ENCODE measurements at regions not wholly inside any gene's neighbourhood (a gene's known extent, or its start where the extent isn't known, plus 50 kb on each side); places are given as distances from the start of the nearest gene placed in this dataset.

DNA sequence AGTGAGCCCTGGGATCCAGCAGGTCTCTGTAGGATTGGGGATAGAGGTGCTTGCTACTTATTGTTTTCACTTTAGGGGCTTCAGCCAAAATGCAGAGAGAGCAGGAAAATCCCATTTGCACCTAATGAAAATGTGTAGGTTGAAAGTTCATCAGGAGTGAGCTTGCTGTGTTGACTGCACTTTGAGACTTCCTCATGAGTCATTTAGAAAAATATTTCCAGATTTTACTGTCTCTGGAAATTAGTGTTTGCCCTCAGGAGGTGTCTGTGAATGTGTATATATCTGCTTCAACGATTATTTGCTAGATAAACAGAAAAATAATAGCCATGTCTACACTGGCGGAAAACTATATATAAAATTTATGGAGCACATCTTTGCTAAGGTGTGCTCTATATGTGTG, 159.3 kb downstream of the CAND1 start:
- DNase-seq, result no peak

DNA sequence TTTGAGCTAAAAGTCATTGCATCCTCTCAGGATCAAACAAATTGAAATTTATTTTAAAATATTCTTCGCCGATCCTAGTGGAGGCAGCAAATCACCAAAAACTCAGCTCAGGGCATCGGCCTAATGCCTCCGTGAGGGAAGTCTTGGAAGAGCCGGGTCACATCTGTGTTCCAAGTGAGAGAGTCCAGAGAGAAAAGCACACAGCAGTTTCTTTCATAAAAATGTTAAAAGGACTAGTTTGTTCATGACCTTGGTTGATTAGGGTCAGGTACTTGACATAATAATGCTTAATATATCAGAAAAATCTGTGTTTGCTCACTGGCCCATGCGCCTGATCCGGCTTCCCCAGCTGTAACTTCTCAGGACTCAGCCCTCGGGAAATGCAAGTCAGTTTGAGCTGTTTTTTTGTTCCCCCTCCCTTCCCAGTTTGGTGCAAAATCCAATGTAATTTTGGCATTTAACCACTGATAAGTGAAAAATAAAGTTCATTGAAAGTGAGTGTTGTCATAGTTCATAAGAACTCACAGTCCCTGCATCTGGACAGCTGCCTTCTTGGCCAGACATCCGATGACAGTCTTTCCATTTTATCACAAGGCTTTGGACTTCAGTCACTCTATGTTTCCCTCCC, 161.7 kb downstream of the CAND1 start:
- DNase-seq, result no peak

DNA sequence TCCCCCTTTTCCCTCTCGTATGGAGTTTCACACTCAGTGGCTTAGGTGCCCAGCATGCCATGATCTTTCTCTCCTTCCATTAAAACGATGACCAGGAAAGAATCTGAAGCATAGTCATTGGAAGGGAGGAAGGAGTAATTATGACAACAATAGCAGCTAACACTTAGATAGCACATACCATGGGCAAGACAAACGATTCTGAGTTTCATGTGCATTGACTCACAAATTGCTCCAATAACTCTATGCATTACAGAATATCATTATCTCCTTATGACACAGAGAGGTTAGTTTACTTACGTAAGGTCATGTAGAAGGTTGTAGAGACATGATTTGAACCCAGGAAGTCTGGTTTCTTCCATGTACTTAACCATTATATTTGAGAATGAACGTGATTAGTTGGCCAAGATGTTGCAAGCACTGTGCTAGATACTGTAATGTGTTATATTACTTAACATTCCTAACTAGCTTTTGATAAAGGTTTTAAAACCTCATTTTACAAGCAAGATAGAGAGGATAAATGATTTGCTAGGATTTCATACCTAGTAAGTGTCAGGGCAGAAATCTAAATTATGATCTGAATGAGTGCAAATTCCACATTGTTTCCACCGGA, 162.4 kb downstream of the CAND1 start:
- DNase-seq, result no peak

DNA sequence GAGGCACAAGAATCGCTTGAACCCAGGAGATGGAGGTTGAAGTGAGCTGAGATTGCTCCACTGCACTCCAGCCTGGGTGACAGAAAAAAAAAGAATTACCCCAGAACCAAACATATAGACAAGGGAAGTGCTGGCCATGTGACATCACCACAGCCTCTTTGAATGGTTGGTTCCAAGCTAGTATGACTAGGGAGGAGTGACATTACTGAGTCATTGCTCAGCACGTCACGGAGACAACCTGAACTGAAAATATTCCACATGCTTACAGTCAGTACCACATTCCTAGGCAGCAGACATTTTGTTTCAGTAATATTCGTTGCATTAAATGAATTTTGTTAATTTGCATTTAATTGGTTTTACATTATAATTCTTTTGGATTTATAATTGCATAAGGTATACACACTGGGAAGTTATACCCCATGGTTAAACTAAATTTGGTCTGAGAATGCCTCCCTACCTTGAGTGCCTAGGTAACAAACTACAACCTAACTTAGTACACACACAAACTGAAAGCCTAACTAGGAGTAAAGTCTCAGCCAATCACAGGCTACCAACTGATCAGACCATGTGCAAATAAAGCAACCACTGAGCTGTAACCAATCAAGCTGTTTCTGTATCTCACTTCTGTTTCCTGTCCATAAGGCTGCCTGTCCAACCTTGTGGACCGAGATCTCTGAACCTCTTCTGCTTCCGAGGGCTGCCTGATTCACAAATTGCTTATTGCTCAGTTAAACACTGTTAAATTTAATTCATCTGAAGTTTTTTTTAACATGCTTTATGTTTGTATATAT, 164.4 kb downstream of the CAND1 start:
- no peak for DNase-seq

DNA sequence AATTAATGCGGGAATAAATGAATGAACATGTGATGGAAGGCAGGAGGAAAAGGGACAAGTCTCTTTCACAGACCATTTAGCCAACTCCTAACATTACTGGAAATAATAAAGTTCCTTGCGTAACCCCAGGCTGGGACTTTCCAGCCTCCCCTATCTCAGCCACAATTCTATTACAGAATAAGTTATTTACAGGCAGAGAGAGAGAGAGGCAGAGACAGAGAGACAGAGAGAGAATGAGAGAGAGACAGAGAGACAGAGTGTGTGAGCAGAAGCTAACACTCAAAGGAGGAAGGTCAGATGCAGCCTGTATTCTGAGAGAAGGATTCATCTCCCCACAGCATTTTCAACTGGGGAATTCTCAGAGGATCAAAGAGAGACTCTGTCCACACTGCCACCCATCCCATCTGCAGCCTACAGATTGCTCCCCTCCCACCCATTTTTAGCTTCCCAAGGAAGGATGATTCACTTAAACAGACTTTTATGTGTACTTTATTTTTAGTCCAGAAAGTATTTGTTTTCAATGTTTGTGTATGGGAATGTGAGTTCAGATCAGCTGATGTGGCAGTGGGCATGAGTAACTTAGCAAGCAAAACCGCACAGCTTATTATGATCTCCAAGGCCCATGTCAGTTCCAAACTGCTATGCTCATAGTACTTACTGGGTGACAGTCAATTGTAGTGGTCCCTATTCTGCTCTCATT, 165.7 kb downstream of the CAND1 start:
- DNase-seq, result no peak

DNA sequence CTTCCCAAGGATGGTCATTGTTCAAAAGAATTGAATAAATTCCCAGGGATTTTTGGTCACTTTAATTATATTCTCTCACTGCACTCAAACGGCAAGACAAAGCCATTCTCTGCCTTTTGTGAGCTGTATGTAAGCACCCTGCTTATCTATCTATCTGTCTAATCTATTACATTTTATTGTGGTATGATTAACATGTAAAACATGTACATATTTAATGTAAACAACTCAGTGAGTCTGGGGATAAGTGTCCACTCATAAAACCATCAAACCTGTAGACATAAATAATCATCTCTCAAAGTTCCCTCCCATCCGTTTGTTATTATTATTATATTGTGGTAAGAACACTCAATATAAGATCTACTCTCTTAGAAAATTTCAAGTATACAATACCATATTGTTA, 167.1 kb downstream of the CAND1 start:
- DNase-seq, result no peak

DNA sequence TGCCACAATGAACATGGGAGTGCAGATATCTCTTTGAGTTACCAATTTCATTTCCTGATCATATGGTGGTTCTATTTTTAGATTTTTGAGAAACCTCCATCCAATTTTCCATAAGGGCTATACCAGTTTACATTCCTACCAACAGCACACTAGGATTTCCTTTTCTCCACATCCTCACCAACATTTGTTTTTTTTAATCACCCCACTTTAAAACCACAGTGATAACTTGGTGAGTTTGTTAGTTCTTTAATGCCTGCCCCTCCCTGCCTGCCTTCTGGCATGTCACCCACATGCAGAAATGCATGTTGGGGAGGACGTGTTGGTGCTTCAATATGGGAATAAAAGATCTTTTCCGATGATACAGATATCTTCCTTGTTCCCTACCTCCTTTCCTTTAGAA, 167.9 kb downstream of the CAND1 start:
- DNase-seq, result no peak

DNA sequence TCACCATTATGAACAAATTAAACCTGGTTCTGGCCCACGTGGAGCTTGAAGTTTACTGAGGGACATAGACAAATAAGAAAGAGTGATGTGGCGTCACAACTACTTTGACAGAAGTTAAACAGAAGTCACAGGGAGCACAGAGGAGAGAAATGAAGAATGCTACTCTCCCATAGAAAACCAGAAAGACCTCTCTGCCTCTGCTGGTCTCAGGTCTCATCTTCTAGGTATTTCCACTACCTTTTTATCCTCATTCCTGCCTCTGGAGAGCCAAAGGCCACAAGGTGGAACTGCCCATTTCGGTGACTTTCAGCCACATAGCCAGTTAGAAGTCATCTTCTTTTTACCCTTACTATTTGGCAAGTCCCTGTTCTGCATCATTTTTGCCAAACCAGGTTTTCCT, 170.5 kb downstream of the CAND1 start:
- DNase-seq, result no peak

DNA sequence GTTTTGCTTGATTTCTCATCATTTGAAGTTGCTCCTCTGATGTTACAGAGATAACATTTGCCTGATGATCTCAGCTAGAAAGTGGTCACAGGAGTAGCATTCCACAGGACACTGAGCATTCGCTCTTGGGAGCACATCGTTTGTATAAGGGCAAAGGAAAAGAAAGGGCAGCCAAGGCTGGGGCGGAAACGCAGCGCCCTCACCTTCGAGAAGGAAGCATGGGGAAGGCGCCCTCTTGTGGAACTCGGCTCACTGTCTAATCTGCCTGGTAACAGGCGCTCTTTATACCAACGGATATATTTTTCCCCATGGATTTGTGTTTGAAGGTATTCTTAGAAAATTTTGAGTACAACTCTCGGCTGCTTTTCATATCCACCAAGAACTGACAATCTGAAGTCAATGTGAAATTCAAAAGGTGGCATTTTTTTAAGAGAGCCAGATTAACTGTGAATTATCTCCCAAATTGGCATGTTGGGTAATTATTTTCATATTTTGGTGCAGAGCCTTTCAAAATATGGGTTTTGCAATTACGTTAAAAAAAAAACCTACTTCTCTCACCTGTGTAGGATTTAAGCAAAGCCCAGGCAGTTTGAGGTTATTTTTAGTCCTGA, 172.7 kb downstream of the CAND1 start:
- peak; percentile 75 for DNase-seq

DNA sequence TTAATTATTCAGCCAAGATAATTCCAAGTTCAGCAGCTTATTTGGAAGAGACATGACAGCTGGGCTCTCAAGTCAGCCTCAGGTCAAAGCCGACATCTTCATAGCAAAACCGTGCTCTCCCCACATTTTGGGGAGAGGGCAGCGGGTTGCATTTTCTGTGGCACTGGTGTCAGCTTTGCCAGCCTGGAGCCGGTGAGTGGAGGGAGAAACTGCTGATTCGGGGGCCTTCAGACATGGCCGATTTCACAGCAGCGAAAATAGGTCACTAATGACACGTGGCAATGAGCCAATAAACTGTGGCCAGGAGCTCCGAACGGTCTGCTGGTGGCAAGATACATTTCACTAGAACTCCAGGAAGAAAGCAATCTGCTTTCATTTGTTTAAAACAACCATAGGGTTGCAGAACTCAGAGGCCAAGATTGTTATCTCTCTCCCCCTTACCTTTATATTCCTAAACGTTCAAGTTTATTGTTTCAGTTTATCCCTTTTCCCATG, 173.2 kb downstream of the CAND1 start:
- DNase-seq, result no peak

DNA sequence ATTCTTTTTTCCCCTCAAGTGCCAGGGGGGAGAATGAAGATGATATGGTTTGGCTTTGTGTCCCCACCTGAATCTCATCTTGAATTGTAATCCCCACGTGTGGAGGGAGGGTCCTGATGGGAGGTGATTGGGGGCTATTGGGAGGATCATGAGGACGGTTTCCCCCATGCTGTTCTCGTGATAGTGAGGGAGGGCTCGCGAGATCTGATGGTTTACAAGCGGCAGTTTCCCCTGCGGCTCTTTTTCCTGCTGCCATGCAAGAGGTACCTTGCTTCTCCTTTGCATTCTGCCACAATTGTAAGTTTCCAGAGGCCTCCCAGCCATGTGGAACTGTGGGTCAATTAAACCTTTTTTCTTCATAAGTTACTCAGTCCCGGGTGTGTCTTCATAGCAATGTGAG, 173.7 kb downstream of the CAND1 start:
- DNase-seq, result no peak

DNA sequence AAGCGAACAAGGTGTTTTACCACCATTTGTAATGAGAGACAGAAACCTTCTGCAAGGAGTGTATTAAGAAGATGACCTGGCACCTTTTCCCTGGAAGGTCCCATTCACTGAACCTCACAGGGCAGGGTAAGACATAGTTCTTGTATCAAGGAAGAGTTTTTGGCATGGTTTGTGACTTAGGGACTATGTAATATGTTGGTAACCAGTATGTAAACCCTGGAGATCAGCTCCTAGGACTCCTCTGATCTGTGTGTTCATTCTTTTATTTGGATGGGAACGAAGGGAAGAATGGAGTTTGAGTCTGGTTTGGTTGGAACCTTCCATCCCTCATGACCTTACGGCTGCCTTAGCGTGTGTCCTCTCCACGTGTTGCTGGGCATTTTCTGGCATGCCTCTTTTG, 175.4 kb downstream of the CAND1 start:
- DNase-seq, result no peak

DNA sequence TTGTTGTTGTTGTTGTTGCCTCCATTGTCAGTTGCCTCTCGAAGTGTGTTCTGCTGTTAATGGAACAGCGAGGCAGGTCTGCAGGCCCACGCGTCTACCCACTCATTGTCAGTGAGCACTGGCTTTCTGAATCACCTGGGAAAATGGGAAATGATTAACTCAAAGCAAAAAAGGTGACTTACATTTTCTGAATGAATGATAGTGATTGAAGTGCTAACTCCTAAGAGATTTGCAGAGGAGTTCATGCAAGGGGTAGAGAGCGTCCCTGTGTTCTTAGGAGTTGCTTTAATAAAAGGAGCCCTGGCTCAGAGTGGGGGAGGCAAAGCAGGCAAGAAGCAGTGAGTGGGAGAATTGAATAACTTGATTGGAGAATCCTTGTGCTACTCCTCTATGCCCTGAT, 177.6 kb downstream of the CAND1 start:
- DNase-seq, result peak; percentile 9

DNA sequence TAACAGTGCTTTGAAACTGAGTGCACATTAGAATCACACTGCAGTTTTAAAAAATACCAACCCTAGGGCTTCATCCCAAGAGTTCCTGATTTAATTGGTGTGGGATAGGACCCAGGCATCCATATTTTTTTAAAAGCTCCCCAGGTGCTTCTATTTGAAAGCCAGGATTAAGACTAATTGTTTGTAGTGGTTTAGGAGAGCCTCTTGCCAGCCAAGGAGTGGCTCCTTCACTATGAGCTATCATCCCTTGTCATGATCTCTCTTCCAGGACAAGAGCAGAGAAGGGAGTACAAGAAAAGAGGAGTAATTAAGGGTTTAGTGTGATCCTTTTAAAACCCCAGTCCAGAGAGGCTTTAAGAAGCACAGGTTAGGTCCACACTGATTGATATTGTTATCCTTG, 178.0 kb downstream of the CAND1 start:
- DNase-seq, result no peak

DNA sequence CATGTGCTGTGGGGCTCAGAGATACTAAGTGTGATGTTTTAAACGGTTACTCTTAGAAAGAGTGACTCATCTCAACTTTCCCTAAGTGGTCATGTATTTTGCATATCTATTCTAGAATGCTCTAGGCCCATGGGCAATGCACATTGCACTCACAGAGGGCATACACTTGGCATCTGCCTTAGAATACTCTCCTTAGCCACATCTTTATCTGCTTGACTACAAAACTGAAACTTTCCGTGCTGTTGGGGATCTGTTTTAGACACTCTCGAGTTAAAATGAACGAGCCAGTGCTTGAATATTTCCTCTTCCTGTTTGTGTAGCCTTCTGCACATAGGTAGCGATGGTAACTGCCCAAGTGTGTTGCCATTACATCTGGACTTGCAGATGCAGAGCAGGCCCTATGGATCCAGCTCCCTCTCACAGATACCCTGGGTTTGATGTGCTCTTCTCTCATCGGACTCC, 180.5 kb downstream of the CAND1 start:
- DNase-seq, result peak; percentile 15

DNA sequence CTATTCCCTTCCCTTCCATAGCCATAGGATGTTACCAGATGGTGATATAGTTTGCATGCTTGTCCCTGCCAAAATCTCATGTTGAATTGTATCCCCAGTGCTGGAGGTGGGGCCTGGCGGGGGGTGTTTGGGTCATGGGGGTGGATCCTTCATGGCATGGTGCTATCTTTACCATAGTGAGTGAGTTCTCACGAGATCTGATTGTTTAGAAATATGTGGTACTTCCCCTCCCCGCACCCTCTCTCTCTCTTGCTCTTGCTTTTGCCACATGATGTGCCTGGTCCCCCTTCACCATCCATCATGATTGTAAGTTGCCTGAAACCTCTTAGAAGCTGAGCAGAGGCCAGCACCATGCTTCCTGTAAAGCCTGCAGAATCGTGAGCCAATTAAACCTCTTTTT, 181.3 kb downstream of the CAND1 start:
- no peak for DNase-seq

DNA sequence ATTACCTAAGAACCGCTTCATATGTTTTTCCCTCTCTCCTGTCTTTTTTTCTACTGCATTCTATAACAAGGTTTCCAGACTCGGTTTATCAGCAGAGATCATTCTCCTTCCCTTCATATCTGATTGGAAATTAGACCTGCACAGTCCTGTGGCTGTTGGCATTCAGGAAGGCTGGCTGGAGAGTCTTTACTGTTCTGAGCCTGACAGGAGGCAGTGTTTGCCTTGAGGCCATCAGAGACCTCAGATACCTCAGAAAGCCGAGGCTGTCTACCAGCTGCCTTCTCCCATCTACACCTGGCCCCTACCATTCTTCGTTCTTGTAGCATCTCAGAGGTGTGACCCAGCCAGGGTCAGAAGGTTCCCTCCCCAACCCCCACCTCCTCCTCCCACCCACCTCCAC, 182.0 kb downstream of the CAND1 start:
- no peak for DNase-seq

DNA sequence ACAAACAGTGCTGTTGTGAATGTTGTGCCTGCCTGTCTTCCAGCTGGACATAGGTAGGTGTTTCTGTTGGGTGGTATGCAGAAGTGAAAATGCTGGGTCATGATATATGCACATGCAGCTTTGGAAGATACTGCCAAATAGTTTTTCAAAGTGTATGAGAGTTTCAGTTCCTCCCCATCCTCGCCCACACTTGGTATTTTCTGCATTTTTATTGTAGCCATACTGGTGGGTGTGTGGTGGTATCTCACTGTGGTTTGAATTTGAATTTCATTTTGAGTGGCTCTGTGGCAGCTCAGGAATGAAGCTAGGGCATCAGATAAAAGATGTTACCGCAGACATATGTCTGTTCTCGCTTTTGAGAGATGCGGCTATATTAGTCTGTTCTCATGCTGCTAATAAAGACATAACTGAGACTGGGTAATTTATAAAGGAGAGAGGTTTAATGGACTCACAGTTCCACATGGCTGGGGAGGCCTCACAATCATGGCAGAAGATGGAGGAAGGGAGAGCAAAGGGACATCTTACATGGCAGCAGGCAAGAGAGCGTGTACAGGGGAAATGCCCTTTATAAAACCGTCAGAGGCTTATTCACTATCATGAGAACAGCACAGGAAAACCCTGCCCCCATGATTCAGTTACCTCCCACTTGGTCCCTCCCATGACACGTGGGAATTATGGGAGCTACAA, 183.1 kb downstream of the CAND1 start:
- DNase-seq, result peak; percentile 46

DNA sequence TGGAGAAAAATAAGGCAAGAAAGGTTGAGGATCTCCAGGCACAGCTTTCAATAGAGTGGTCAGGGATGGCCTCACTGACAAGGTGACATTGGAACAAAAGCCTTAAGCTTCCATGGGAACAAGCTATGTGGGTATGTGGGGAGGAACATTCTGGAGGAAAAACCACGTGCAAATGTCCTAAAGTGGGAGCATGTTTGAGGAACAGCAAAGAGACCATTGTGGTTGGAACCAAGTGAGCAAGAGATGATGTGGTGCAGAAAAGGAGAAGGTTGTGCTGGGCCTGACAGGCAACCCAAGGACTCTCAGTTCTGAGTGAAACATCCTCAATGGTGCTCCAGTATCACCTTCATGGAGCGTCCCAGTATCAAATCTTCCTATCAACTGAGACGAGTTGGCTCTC, 184.0 kb downstream of the CAND1 start:
- no peak for DNase-seq

DNA sequence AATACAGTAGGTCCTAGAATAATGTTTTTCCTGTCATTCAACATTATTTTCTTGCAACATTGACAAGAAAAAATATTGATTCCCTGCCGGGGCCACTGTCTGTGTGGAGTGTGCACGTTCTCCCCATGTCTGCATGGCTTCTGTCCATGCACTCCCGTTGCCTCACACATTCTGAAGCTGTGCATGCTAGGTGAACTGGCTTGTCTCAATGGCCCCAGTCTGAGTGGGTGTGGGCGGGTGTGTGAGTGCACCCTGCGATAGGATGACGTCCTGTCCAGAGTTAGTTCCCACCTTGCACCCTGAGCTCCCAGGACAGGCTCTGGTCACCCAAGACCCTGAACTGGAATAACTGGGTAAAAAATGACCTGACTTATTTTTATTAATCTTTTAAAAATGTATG, 186.1 kb downstream of the CAND1 start:
- DNase-seq, result no peak

DNA sequence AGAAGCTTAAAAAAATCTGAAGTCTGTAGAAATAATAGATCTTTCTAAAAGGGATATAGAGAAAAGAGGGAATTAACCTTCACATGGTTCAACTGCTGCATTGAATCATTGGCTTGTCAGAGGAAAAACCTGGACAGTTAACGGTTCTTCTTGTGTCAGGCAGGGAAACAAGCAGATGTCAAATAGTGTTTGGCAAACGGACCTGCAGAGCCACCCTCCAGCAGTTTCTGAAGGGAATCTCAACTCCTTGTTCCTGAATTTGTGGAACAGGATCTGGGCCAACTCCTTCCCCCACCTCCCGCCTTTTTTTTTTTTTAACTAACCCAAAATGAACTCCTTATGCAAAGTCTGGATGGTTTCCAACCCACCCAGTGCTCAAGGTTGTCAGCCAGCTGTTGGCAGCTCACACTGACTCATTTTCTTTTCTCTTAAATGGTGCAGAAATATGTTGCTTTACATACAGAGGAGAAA, 187.3 kb downstream of the CAND1 start:
- no peak for DNase-seq

DNA sequence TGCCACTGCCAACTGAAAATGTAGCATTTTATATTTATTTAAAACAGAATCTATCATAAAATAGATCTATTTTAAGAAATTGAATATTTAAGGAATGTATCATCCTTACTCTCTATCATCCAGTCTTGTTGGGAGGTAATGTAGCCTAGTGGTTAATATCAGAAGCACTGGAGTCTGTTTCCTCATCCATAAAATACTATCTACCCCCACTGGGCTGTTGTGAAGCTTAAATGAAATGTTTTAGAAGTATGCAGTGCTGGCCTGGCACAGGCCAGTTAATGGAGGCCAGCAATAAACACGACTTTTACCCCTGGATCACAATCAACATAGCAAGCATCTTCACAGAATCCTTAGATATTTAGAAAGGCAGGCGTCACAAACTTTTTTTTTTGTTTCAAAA, 188.0 kb downstream of the CAND1 start:
- no peak for DNase-seq
